PFSK-1 (cell line): ENCODE measurements at regions not wholly inside any gene's neighbourhood (a gene's known extent, or its start where the extent isn't known, plus 50 kb on each side); places are given as distances from the start of the nearest gene placed in this dataset.

Source experiments
- POLR2AphosphoS5 ChIP-seq: IDR thresholded peaks from 2 replicates; pipeline ENCODE4 v1.6.1; 2012; ENCODE audit warnings: low read depth, mild to moderate bottlenecking, control low read depth, low read length, moderate library complexity
- SIN3A ChIP-seq: IDR thresholded peaks from 2 replicates; pipeline ENCODE4 v1.6.1; 2012; ENCODE audit warnings: mild to moderate bottlenecking, low read length, moderate library complexity, borderline replicate concordance; ENCODE audit not compliant: insufficient read depth
- TF ChIP-seq, protein P1 (sequence below), 2 experiments: IDR thresholded peaks; 2 replicates each; pipeline versions ENCODE4 v1.6.1 to v1.8.0; 2011 to 2012; ENCODE audit warnings: low read depth in 2 of 2, low read length in 2 of 2, control low read depth in 1 of 2, inconsistent platforms in 1 of 2, mild to moderate bottlenecking in 1 of 2, moderate library complexity in 1 of 2; ENCODE audit not compliant: insufficient read depth in 1 of 2

DNA sequence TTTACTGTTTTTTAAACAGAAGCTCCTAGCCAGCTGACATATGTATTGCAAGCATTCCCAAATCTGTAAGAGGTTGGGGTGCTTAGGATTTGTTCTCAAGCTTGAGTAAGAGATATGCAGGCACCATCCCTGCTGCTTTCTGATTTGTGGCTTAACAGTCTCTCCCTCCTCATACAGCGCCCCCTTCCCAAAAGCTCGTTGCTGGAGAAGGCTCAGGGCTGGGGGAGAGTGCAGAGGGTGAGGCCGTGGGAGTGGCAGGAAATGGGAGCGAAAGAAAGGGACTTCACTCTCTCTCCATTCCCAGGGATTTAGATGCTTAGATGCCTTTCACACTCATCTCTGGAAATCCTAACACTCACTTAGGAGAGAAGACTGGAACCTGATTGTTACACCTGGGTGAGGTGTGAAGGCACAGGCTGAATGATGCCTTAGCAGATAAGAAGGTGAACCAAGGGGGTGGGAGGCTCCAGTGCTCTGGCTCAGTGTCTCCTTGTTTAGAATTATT lies 172.0 kb downstream of the C12orf75 start:
- no peak for TF ChIP-seq POLR2AphosphoS5
- TF ChIP-seq, protein P1, sequence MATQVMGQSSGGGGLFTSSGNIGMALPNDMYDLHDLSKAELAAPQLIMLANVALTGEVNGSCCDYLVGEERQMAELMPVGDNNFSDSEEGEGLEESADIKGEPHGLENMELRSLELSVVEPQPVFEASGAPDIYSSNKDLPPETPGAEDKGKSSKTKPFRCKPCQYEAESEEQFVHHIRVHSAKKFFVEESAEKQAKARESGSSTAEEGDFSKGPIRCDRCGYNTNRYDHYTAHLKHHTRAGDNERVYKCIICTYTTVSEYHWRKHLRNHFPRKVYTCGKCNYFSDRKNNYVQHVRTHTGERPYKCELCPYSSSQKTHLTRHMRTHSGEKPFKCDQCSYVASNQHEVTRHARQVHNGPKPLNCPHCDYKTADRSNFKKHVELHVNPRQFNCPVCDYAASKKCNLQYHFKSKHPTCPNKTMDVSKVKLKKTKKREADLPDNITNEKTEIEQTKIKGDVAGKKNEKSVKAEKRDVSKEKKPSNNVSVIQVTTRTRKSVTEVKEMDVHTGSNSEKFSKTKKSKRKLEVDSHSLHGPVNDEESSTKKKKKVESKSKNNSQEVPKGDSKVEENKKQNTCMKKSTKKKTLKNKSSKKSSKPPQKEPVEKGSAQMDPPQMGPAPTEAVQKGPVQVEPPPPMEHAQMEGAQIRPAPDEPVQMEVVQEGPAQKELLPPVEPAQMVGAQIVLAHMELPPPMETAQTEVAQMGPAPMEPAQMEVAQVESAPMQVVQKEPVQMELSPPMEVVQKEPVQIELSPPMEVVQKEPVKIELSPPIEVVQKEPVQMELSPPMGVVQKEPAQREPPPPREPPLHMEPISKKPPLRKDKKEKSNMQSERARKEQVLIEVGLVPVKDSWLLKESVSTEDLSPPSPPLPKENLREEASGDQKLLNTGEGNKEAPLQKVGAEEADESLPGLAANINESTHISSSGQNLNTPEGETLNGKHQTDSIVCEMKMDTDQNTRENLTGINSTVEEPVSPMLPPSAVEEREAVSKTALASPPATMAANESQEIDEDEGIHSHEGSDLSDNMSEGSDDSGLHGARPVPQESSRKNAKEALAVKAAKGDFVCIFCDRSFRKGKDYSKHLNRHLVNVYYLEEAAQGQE (IDR thresholded peaks at IDR 0.05; ENCODE audit: insufficient read depth in 1 of 2, low read depth in 2 of 2, low read length in 2 of 2), result no peak
- no peak for TF ChIP-seq SIN3A
